Karpas-422 (cell line): ENCODE measurements at regions not wholly inside any gene's neighbourhood (a gene's known extent, or its start where the extent isn't known, plus 50 kb on each side); places are given as distances from the start of the nearest gene placed in this dataset.

Experiments
- DNase-seq: peaks from one replicate; pipeline ENCODE4 v3.0.0-alpha.2; 2015
- H2AFZ ChIP-seq: fragments of 200-600 bp; sonication (generic); 2 replicates; pipeline ENCODE4 v1.6.1; 2014; ENCODE audit warnings: antibody characterized with exemption, low read length, mixed read lengths
- H3K27ac ChIP-seq: fragments of 200-600 bp; sonication (generic); 2 replicates; pipeline ENCODE4 v1.5.1; 2014; ENCODE audit warnings: mild to moderate bottlenecking, low read length, moderate library complexity
- H3K27me3 ChIP-seq: fragments of 200-600 bp; sonication (generic); 2 replicates; pipeline ENCODE4 v1.6.1; 2014; ENCODE audit warnings: low read length, mixed read lengths
- H3K36me3 ChIP-seq: fragments of 200-600 bp; sonication (generic); 2 replicates; pipeline ENCODE4 v1.6.1; 2014; ENCODE audit warnings: low read length, mixed read lengths; ENCODE audit not compliant: insufficient read depth
- H3K4me1 ChIP-seq: fragments of 200-600 bp; sonication (generic); 2 replicates; pipeline ENCODE4 v1.6.1; 2014; ENCODE audit warnings: mild to moderate bottlenecking, low read length, mixed read lengths
- H3K4me2 ChIP-seq: fragments of 200-600 bp; sonication (generic); 2 replicates; pipeline ENCODE4 v1.6.1; 2014; ENCODE audit warnings: low read length, low read depth, mild to moderate bottlenecking; ENCODE audit not compliant: poor library complexity, severe bottlenecking
- H3K4me3 ChIP-seq: fragments of 200-600 bp; sonication (generic); 2 replicates; pipeline ENCODE4 v1.5.1; 2014; ENCODE audit warnings: mild to moderate bottlenecking, antibody characterized with exemption, low read length, mixed read lengths
- H3K79me2 ChIP-seq: fragments of 200-600 bp; sonication (generic); 2 replicates; pipeline ENCODE4 v1.6.1; 2014; ENCODE audit warnings: mild to moderate bottlenecking, low read length, mixed read lengths
- H3K9ac ChIP-seq: fragments of 200-600 bp; sonication (generic); 2 replicates; pipeline ENCODE4 v1.6.0; 2014; ENCODE audit warnings: low read length
- H3K9me2 ChIP-seq: fragments of 200-600 bp; sonication (generic), shearing (Covaris generic); replicated peaks from 2 replicates; pipeline ENCODE4 v1.6.0; 2014; ENCODE audit warnings: mild to moderate bottlenecking, low read length, moderate library complexity; ENCODE audit not compliant: insufficient read depth
- H3K9me3 ChIP-seq: fragments of 300-700, 200-600 bp; sonication (generic); 2 replicates; pipeline ENCODE4 v1.6.1; 2014; ENCODE audit warnings: low read length, mixed read lengths
- H4K20me1 ChIP-seq: fragments of 200-600 bp; sonication (generic); 2 replicates; pipeline ENCODE4 v1.6.1; 2014; ENCODE audit warnings: mild to moderate bottlenecking, antibody characterized with exemption, low read length, low read depth; ENCODE audit not compliant: insufficient read depth

GRCh38 chr2:160941290-160941846 is 218.9 kb upstream of the TANK start:
- H3K79me2 ChIP-seq = no peaks in the 10 kb centered on the region
- peaks cover 2% of the 10 kb centered on the region; the same call in 1 of the 2 replicates for H3K27me3 ChIP-seq
- H3K9me3 ChIP-seq = no peaks in the 10 kb centered on the region
- no peaks in the 10 kb centered on the region for H3K36me3 ChIP-seq
- H2AFZ ChIP-seq = no peak overlapping the region
- DNase-seq = no peak
- no peak overlapping the region for H3K27ac ChIP-seq
- H3K9me2 ChIP-seq = no peaks in the 10 kb centered on the region
- H3K4me2 ChIP-seq = no peak overlapping the region
- H4K20me1 ChIP-seq = no peaks in the 10 kb centered on the region
- H3K9ac ChIP-seq = no peak overlapping the region
- H3K4me1 ChIP-seq = no peaks in the 10 kb centered on the region
- H3K4me3 ChIP-seq = no peak overlapping the region

- Histone ChIP-seq H3K9me3 (no peaks in the 10 kb centered on the region), H3K36me3 (no peaks in the 10 kb centered on the region), H3K4me2 (no peak overlapping the region), H4K20me1 (no peaks in the 10 kb centered on the region), H3K27me3 (peaks cover 2% of the 10 kb centered on the region; the same call in 1 of the 2 replicates), H3K79me2 (no peaks in the 10 kb centered on the region), H3K4me3 (no peak overlapping the region), H3K9ac (no peak overlapping the region), H2AFZ (no peak overlapping the region), H3K27ac (no peak overlapping the region), H3K4me1 (no peaks in the 10 kb centered on the region), H3K9me2 (no peaks in the 10 kb centered on the region)
- no peak for DNase-seq
Observed at GRCh38 chr2:160942476-160943142, 217.6 kb upstream of the TANK start.

- DNase-seq = no peak
- Histone ChIP-seq H3K4me3 (no peak overlapping the region), H3K9ac (no peak overlapping the region), H3K36me3 (no peaks in the 10 kb centered on the region), H2AFZ (no peak overlapping the region), H3K27me3 (peaks cover 2% of the 10 kb centered on the region; the same call in 1 of the 2 replicates), H3K4me2 (no peak overlapping the region), H3K9me3 (no peaks in the 10 kb centered on the region), H3K27ac (no peak overlapping the region), H4K20me1 (no peaks in the 10 kb centered on the region), H3K4me1 (no peaks in the 10 kb centered on the region), H3K9me2 (no peaks in the 10 kb centered on the region), H3K79me2 (no peaks in the 10 kb centered on the region)
Observed at GRCh38 chr2:160943414-160943813, 216.8 kb upstream of the TANK start.

GRCh38 chr2:160952464-160953254 is 207.6 kb upstream of the TANK start:
- Histone ChIP-seq H3K9ac (no peak overlapping the region), H3K4me3 (no peak overlapping the region), H3K79me2 (no peaks in the 10 kb centered on the region), H4K20me1 (no peaks in the 10 kb centered on the region), H3K4me2 (no peak overlapping the region), H3K9me3 (no peaks in the 10 kb centered on the region), H3K4me1 (no peaks in the 10 kb centered on the region), H3K27ac (no peak overlapping the region), H3K27me3 (no peaks in the 10 kb centered on the region), H2AFZ (no peak overlapping the region), H3K36me3 (no peaks in the 10 kb centered on the region), H3K9me2 (no peaks in the 10 kb centered on the region)
- no peak for DNase-seq

GRCh38 chr2:160955578-160955977 is 204.7 kb upstream of the TANK start:
- no peak overlapping the region for H2AFZ ChIP-seq
- no peak for DNase-seq
- no peak overlapping the region for H3K4me3 ChIP-seq
- H3K36me3 ChIP-seq = no peaks in the 10 kb centered on the region
- no peaks in the 10 kb centered on the region for H3K27me3 ChIP-seq
- H3K9me2 ChIP-seq = no peaks in the 10 kb centered on the region
- no peak overlapping the region for H3K4me2 ChIP-seq
- no peak overlapping the region for H3K27ac ChIP-seq
- H3K79me2 ChIP-seq = no peaks in the 10 kb centered on the region
- H4K20me1 ChIP-seq = no peaks in the 10 kb centered on the region
- no peaks in the 10 kb centered on the region for H3K4me1 ChIP-seq
- no peaks in the 10 kb centered on the region for H3K9me3 ChIP-seq
- H3K9ac ChIP-seq = no peak overlapping the region

- Histone ChIP-seq H3K9ac (no peak overlapping the region), H3K36me3 (no peaks in the 10 kb centered on the region), H2AFZ (no peak overlapping the region), H4K20me1 (no peaks in the 10 kb centered on the region), H3K27me3 (no peaks in the 10 kb centered on the region), H3K27ac (no peak overlapping the region), H3K79me2 (no peaks in the 10 kb centered on the region), H3K4me2 (no peak overlapping the region), H3K4me1 (no peaks in the 10 kb centered on the region), H3K4me3 (no peak overlapping the region), H3K9me3 (no peaks in the 10 kb centered on the region), H3K9me2 (no peaks in the 10 kb centered on the region)
- no peak for DNase-seq
Observed at GRCh38 chr2:160956243-160956802, 203.9 kb upstream of the TANK start.

GRCh38 chr2:160963957-160964356 is 196.3 kb upstream of the TANK start:
- Histone ChIP-seq H2AFZ (no peak overlapping the region), H3K4me2 (no peak overlapping the region), H3K9me3 (no peaks in the 10 kb centered on the region), H3K27me3 (no peaks in the 10 kb centered on the region), H3K4me3 (no peak overlapping the region), H3K4me1 (no peaks in the 10 kb centered on the region), H3K9ac (no peak overlapping the region), H3K27ac (no peak overlapping the region), H4K20me1 (no peaks in the 10 kb centered on the region), H3K36me3 (no peaks in the 10 kb centered on the region), H3K9me2 (no peaks in the 10 kb centered on the region), H3K79me2 (no peaks in the 10 kb centered on the region)
- no peak for DNase-seq

GRCh38 chr2:160967523-160967922 is 192.7 kb upstream of the TANK start:
- Histone ChIP-seq H3K9me2 (no peaks in the 10 kb centered on the region), H3K4me2 (no peak overlapping the region)

More at GRCh38 chr2:160967523-160967922, 192.7 kb upstream of the TANK start:
- Histone ChIP-seq H3K79me2 (no peaks in the 10 kb centered on the region), H3K36me3 (no peaks in the 10 kb centered on the region), H3K9ac (no peak overlapping the region), H3K27ac (no peak overlapping the region), H3K27me3 (no peaks in the 10 kb centered on the region), H3K9me3 (no peaks in the 10 kb centered on the region), H2AFZ (no peak overlapping the region), H3K4me1 (no peaks in the 10 kb centered on the region), H4K20me1 (no peaks in the 10 kb centered on the region), H3K4me3 (no peak overlapping the region)
- no peak for DNase-seq
